GM23338 (cell line): ENCODE measurements at regions not wholly inside any gene's neighbourhood (a gene's known extent, or its start where the extent isn't known, plus 50 kb on each side); places are given as distances from the start of the nearest gene placed in this dataset.

ENCODE experiments used
- EZH2 ChIP-seq: fragments of 200-600 bp; sonication (generic); IDR thresholded peaks from one replicate; pipeline ENCODE4 v1.8.0; 2017; ENCODE audit warnings: antibody characterized with exemption, mild to moderate bottlenecking, low read depth; ENCODE audit not compliant: unreplicated experiment
- POLR2AphosphoS5 ChIP-seq: IDR thresholded peaks from 2 replicates; pipeline ENCODE4 v1.6.1; 2016; ENCODE audit warnings: antibody characterized with exemption, low read depth
- TF ChIP-seq, protein P1 (sequence below), 2 experiments: fragments of 200-600 bp in 1 of 2; sonication (generic) in 1 of 2; conservative IDR thresholded peaks; 2 replicates each; pipeline versions ENCODE4 v1.5.1 to v1.6.1; 2016 to 2017; ENCODE audit warnings: antibody characterized with exemption in 2 of 2, low read depth in 2 of 2, mild to moderate bottlenecking in 2 of 2, moderate library complexity in 1 of 2
- TF ChIP-seq, protein P2 (sequence below): IDR thresholded peaks from one replicate; pipeline ENCODE4 v1.6.1; 2018; ENCODE audit warnings: antibody characterized with exemption; ENCODE audit not compliant: unreplicated experiment

DNA sequence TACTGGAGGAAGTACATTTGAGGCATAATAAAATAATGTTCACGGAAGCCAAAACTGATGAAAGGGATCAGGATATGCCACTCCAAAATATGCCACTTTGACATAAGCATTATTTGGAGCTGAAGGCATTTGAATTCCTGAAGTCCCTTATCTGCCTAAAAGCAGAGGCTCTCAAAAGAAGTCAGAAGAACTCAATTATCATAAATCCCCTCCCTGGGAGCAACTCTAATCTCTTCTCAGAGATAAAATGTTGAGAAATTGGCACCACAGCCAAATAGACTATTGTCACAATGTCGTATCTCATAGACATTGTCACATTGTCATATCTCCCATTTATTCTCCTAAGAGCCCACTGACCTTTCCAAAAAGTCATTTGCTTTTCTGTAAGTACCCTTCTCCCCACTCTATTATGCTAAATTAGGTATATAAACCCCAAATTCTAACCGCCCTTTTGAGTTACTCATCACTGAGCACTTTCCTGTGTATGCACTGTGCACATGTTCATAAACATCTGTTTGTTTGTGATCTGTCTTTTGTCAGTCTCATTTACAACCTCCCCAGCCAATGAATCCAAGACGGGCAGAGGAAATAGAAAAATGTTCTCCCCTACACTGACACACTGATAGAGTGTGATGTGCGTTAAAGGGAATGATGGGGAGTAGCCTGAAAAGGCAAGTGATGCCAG, 78.5 kb upstream of the NAF1 start:
- TF ChIP-seq, protein P1, sequence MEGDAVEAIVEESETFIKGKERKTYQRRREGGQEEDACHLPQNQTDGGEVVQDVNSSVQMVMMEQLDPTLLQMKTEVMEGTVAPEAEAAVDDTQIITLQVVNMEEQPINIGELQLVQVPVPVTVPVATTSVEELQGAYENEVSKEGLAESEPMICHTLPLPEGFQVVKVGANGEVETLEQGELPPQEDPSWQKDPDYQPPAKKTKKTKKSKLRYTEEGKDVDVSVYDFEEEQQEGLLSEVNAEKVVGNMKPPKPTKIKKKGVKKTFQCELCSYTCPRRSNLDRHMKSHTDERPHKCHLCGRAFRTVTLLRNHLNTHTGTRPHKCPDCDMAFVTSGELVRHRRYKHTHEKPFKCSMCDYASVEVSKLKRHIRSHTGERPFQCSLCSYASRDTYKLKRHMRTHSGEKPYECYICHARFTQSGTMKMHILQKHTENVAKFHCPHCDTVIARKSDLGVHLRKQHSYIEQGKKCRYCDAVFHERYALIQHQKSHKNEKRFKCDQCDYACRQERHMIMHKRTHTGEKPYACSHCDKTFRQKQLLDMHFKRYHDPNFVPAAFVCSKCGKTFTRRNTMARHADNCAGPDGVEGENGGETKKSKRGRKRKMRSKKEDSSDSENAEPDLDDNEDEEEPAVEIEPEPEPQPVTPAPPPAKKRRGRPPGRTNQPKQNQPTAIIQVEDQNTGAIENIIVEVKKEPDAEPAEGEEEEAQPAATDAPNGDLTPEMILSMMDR (conservative IDR thresholded peaks at IDR 0.05; ENCODE audit: low read depth in 2 of 2): no peak
- TF ChIP-seq, protein P2, sequence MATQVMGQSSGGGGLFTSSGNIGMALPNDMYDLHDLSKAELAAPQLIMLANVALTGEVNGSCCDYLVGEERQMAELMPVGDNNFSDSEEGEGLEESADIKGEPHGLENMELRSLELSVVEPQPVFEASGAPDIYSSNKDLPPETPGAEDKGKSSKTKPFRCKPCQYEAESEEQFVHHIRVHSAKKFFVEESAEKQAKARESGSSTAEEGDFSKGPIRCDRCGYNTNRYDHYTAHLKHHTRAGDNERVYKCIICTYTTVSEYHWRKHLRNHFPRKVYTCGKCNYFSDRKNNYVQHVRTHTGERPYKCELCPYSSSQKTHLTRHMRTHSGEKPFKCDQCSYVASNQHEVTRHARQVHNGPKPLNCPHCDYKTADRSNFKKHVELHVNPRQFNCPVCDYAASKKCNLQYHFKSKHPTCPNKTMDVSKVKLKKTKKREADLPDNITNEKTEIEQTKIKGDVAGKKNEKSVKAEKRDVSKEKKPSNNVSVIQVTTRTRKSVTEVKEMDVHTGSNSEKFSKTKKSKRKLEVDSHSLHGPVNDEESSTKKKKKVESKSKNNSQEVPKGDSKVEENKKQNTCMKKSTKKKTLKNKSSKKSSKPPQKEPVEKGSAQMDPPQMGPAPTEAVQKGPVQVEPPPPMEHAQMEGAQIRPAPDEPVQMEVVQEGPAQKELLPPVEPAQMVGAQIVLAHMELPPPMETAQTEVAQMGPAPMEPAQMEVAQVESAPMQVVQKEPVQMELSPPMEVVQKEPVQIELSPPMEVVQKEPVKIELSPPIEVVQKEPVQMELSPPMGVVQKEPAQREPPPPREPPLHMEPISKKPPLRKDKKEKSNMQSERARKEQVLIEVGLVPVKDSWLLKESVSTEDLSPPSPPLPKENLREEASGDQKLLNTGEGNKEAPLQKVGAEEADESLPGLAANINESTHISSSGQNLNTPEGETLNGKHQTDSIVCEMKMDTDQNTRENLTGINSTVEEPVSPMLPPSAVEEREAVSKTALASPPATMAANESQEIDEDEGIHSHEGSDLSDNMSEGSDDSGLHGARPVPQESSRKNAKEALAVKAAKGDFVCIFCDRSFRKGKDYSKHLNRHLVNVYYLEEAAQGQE: no peak
- TF ChIP-seq POLR2AphosphoS5 (no peak), EZH2 (no peak)
